ENCODE measurements at regions not wholly inside any gene's neighbourhood (a gene's known extent, or its start where the extent isn't known, plus 50 kb on each side); places are given as distances from the start of the nearest gene placed in this dataset.

GRCh38 chr3:146929696-146930095, 324.6 kb upstream of the PLSCR5 start:
- TF ChIP-seq POLR2AphosphoS5 (IDR thresholded peaks at IDR 0.05; ENCODE audit: low read depth, low read length): no peak
- no peak for TF ChIP-seq SIN3A (IDR thresholded peaks at IDR 0.05; ENCODE audit: borderline replicate concordance, insufficient read depth, low read length)
- TF ChIP-seq, protein P1, sequence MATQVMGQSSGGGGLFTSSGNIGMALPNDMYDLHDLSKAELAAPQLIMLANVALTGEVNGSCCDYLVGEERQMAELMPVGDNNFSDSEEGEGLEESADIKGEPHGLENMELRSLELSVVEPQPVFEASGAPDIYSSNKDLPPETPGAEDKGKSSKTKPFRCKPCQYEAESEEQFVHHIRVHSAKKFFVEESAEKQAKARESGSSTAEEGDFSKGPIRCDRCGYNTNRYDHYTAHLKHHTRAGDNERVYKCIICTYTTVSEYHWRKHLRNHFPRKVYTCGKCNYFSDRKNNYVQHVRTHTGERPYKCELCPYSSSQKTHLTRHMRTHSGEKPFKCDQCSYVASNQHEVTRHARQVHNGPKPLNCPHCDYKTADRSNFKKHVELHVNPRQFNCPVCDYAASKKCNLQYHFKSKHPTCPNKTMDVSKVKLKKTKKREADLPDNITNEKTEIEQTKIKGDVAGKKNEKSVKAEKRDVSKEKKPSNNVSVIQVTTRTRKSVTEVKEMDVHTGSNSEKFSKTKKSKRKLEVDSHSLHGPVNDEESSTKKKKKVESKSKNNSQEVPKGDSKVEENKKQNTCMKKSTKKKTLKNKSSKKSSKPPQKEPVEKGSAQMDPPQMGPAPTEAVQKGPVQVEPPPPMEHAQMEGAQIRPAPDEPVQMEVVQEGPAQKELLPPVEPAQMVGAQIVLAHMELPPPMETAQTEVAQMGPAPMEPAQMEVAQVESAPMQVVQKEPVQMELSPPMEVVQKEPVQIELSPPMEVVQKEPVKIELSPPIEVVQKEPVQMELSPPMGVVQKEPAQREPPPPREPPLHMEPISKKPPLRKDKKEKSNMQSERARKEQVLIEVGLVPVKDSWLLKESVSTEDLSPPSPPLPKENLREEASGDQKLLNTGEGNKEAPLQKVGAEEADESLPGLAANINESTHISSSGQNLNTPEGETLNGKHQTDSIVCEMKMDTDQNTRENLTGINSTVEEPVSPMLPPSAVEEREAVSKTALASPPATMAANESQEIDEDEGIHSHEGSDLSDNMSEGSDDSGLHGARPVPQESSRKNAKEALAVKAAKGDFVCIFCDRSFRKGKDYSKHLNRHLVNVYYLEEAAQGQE (IDR thresholded peaks at IDR 0.05; ENCODE audit: insufficient read depth in 1 of 2, low read depth in 2 of 2, low read length in 2 of 2): no peak
- no peak for TF ChIP-seq FOXP2 (optimal IDR thresholded peaks at IDR 0.05; ENCODE audit: borderline replicate concordance, extremely low read depth, extremely low read length, insufficient read depth)
- TF ChIP-seq TAF1 (IDR thresholded peaks at IDR 0.05; ENCODE audit: borderline replicate concordance, insufficient read depth, low read length): no peak

DNA sequence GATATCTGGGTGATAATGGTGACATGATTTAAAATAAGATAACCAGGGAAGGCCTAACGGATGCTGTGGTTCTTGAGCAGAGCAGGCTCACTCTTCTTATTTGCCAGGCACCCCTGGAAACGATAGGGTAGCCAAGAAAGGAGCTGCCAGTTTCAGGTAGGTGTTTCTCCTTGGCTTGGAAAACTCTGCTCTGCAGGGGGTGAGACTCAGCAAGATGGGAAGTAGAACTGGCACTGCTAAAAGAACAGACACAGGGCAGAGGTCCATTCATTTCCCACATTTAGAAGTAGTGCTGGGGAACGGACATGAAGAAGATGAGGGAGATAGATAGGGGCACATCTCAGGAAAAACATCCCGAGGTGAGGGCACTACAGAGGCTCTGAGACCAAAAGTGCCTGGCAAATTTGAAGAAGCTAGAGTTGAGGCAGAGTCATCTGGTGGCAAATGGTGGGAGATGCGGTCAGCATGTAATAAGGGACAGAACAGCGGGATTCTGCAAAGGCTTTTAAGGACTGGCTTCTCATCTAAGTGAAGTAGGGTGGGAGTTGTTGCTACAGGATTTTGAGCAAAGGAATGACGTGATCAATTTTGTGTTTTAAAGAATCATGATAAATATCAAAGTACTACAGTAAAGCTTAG, 323.4 kb upstream of the PLSCR5 start:
- TF ChIP-seq, protein P1 (IDR thresholded peaks at IDR 0.05; ENCODE audit: insufficient read depth in 1 of 2, low read depth in 2 of 2, low read length in 2 of 2): no peak
- TF ChIP-seq TAF1 (IDR thresholded peaks at IDR 0.05; ENCODE audit: borderline replicate concordance, insufficient read depth, low read length) (no peak), FOXP2 (optimal IDR thresholded peaks at IDR 0.05; ENCODE audit: borderline replicate concordance, extremely low read depth, extremely low read length, insufficient read depth) (no peak), SIN3A (IDR thresholded peaks at IDR 0.05; ENCODE audit: borderline replicate concordance, insufficient read depth, low read length) (no peak), POLR2AphosphoS5 (IDR thresholded peaks at IDR 0.05; ENCODE audit: low read depth, low read length) (no peak)

DNA sequence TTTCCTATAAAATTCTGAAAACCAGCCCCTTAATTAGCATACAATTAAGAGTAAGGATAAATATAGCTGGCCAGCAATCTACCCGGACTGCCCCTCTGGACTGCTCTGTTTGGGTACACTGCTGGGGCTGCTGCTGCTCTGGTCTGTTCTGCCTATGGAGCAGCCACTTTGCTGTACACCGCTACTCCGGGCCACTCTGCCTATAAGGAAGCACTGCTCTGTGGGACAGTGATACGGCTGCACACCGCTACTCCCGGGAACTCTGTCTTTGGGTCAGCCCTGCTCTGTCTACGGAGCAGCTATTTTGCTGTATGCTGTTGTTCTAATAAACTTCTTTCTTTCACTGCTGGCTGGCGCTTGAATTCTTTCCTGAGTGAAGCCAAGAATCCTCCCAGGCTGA, 316.5 kb upstream of the PLSCR5 start:
- no peak for TF ChIP-seq POLR2AphosphoS5 (IDR thresholded peaks at IDR 0.05; ENCODE audit: low read depth, low read length)
- TF ChIP-seq, protein P1 (IDR thresholded peaks at IDR 0.05; ENCODE audit: insufficient read depth in 1 of 2, low read depth in 2 of 2, low read length in 2 of 2): no peak
- no peak for TF ChIP-seq TAF1 (IDR thresholded peaks at IDR 0.05; ENCODE audit: borderline replicate concordance, insufficient read depth, low read length)
- no peak for TF ChIP-seq SIN3A (IDR thresholded peaks at IDR 0.05; ENCODE audit: borderline replicate concordance, insufficient read depth, low read length)
- TF ChIP-seq FOXP2 (optimal IDR thresholded peaks at IDR 0.05; ENCODE audit: borderline replicate concordance, extremely low read depth, extremely low read length, insufficient read depth): no peak

DNA sequence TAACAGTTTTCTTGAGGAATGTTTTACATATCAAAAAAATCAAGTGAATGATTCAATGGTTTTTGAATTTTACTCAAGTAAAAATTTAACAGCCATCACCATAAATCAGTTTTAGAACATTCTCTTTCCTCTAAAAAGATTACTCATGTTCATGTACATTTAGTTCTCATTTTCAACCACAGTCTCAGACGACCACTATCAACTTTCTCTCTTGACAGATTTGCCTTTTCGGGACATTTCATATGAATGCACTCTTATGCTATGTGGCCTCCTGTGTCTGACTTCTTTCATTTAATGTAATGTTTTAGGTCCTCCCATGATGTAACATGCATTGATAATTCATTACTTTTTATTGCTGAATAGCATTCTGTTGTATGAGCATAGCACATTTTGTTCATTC, 309.3 kb upstream of the PLSCR5 start:
- TF ChIP-seq POLR2AphosphoS5 (IDR thresholded peaks at IDR 0.05; ENCODE audit: low read depth, low read length) (no peak), SIN3A (IDR thresholded peaks at IDR 0.05; ENCODE audit: borderline replicate concordance, insufficient read depth, low read length) (no peak), TAF1 (IDR thresholded peaks at IDR 0.05; ENCODE audit: borderline replicate concordance, insufficient read depth, low read length) (no peak), FOXP2 (optimal IDR thresholded peaks at IDR 0.05; ENCODE audit: borderline replicate concordance, extremely low read depth, extremely low read length, insufficient read depth) (no peak)
- TF ChIP-seq, protein P1 (IDR thresholded peaks at IDR 0.05; ENCODE audit: insufficient read depth in 1 of 2, low read depth in 2 of 2, low read length in 2 of 2): no peak

All from PFSK-1 (cell line).